GM18505 (cell line): ENCODE measurements at regions not wholly inside any gene's neighbourhood (a gene's known extent, or its start where the extent isn't known, plus 50 kb on each side); places are given as distances from the start of the nearest gene placed in this dataset.

Experiments
- ATAC-seq: cut with Tn5 transposase; IDR thresholded peaks from one replicate; pipeline ENCODE4 v1.9.1; 2021; ENCODE audit not compliant: unreplicated experiment
- POLR2A ChIP-seq: IDR thresholded peaks from 4 replicates; pipeline ENCODE4 v1.6.1; 2011; ENCODE audit warnings: borderline replicate concordance; ENCODE audit not compliant: insufficient read depth, insufficient read length; ENCODE audit errors: extremely low read depth

DNA sequence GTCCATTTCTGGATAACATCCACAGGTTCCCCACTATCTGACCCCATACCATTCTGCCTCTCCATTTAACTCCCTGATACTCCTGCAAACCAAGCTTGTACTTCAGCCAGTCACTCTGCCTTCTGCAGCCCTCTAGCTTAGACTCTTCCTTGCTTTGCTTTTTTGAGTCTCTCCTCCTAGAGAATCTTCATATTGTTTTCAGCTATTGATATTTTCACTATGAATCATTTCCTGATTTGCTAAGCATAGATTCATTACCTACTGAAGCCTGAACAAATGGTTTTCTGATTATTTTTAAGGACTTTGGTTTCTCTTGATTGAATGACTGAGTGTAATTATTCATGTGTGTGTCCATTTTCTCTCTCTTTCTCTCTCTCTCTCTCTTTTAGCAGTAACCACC lies 2102.3 kb upstream of the CELF4 start:
- no peak for ATAC-seq
- TF ChIP-seq POLR2A = no peak

DNA sequence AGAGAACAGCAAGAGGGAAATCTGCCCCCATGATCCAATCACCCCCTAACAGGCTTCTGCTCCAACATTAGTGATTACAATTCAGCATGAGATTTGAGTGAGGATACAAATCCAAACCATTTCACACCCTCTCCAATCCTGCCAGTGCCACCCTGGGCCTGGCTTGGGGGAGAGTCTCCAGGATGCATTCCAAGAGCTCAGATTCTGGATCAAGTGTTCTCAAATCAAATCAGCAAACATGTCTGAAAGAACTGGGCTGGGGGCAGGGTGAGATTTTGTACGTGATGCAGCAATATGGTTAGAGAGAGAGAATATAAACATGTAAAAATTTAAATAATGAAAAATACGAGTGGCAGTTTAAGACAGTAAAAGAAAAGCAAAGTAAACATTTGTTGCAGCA lies 2100.9 kb upstream of the CELF4 start:
- TF ChIP-seq POLR2A = no peak
- ATAC-seq = no peak

DNA sequence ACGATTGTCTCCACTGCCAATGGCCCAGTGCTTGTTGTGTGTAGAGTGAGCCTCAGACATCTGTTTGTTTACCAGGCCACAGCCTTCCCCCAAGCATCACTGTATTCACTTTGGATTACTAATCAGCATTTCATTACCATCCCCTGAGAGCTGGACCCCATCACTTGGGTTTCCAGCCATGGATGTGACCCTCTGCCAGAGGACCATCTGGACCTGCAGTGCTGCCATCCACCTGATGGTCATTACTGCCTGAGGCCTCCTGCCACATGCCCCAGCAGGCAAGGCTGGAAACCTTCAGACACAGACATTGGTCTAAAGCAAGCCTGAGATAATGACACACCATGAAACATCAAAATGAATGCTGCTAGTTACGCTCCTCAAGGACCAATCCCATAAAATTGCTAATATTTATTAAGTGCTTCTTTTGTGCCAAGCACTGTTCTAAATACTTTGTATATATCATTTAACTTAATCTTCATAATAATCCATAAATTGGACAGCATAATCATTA lies 2096.3 kb upstream of the CELF4 start:
- no peak for TF ChIP-seq POLR2A
- no peak for ATAC-seq

DNA sequence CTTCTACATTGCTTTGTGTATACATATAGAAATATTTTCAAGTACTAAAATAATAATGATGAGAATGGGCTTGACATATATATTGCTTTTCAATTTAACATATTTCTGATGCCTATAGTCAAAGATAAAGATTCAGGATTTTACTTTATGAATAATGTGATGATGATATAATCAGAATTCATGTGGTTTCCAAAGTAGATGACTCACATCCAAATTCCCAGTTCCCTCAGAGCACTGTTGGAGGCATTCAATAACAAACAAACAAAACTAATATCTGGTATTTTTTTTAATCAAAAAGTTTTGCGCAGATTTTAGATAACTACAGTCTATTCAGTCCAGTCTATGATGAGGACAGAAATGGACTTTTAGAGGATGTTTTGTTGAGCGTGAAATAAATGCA lies 2094.5 kb upstream of the CELF4 start:
- no peak for TF ChIP-seq POLR2A
- no peak for ATAC-seq

DNA sequence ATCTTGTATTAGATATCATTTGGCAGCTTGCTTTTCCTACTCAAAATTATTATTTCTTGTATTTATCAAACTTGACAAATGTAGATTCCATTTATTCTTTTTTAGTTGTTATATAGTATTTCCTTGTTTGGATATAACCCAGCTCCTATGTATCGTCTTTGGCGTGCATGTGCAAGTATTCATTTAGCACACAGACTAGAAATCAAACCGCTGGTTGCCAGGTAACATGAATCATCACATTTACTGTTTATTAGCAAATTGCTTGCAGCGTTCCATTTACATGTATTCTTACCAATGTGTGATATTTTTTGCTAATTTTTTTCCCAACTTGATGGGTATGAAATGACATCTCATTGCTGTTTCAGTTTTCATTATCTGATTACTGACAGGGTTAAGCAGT lies 2089.7 kb upstream of the CELF4 start:
- no peak for TF ChIP-seq POLR2A
- ATAC-seq = no peak

DNA sequence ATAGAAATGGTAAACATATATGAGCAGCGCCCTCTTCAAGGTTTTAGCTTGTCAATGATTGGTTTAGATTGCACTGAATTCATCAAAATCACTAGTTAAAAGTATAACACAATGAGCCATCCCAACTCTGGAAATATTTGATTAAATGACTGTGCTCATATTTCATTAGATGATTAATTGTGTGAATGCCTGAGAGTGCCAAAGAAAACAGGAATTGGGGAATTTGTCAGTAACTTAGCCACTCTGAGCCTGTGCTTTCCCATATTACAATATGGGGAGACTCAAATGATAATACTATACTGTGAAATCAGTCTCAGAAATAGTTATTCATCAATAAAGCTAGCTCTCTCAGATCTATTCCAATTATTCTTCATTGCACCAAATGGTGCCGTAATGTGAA lies 2087.6 kb upstream of the CELF4 start:
- TF ChIP-seq POLR2A = no peak
- ATAC-seq = no peak

DNA sequence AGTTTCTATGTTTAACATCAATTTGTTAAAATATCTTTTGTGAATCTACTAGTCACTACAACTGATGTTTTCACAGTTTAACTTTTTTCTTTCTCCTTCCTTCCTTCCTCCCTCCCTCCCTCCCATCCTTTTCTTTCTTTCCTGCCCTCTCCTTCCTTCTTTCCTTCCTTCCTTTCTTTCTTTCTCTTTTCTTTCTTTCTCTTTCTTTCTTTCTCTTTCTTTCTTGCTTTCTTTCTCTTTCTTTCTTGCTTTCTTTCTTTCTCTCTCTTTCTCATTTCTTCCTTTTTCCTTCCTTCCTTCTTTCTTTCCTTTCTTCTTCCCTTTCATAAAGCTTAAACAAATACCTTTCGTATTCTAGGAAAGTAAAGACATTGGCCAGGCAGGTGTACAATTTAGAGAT lies 2083.0 kb upstream of the CELF4 start:
- no peak for TF ChIP-seq POLR2A
- ATAC-seq = no peak

DNA sequence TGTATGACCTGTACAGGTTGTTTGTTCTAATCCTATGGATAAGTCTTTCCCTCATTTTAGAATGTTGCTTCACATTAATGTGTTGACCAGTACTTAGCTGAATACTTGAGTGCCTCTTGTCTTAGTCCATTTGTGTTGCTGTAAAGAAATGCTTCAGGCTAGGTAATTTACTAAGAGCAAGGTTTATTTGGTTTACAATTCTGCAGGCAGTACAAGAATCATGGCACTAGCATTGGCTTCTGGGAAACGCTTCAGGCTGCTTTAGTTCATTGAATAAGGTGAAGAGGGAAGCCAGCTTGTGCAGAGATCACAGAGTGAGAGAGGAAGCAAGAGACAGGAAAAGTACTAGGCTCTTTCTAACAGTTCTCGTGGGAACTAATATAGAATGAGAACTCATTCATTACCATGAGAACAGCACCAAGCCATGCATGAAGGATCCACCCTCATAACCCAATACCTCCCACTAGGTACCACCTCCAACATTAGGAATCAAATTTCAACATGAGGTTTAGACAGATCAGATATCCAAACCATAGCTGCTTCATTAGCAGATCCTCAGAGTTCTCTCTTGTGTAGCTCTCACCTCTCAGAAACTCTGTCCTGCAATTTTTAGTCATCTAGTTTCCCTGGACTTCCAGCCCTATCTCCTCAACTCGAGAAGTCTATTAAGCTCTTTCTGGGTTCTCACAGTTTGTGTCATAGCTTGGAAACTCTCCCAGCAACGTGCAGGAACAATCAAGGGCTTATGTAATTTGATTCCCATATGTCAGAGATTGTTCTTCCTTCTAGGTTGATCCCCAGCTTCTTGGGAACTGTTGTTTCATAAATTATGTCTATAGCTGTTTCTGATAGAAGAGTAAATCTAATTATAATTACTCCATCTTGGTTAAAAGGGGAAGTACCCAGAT lies 2082.3 kb upstream of the CELF4 start:
- no peak for TF ChIP-seq POLR2A
- ATAC-seq = no peak

DNA sequence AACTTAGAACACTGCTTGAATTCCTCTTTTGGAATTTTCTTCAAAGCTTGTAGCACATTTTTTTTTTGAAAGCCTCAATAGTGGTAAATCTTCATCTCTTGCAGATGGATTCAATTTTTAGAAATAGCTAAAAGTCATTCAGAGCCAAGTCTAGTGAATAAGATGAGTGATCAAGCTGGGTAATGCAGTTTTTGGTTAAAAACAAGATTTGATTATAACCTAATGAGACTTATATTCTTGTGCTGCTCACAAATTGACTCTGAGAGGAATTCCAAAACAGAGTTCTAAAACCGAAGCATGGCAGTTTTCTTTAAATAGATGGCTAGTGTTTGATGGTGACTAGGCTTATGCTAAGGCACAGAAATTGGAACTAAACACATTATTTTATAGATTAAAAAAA lies 2072.6 kb upstream of the CELF4 start:
- no peak for ATAC-seq
- no peak for TF ChIP-seq POLR2A

DNA sequence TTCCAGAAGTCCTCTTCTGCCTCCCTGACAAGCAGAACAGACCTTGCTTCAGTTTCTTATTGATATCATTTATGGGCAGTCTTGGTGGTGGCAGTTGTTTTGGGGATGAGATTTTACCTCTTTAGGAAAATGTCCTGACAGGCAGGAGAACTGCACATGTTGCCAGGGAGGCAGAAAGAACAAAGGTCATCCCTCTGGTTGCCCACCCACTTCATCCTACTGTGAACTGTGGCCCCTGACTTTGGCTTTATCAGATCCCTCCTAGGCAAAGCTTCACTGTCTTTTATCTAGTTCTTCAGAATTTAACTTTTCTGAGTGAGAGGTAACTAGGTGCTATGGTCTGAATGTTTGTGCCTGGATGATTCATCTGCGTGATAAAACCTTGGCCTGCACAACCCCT lies 2071.3 kb upstream of the CELF4 start:
- no peak for TF ChIP-seq POLR2A
- ATAC-seq = no peak

DNA sequence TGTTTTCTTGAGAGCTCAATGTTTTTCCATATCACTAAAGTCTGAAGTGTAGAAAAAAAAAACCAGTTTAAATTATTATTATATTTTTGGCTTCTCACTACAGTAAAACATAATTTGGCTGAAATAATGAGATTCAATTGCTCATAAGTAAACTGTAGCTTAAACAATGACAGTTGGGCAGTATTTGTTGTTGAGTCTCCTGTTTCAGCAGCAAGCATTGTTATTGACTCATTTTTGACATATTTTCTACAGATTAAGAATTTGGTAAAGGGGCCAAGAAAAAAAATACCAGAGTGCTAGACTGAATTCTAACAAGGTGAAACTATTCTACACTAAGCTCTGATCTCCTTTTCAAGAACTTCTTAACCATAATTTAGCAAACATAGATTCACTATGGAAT lies 2070.4 kb upstream of the CELF4 start:
- no peak for ATAC-seq
- TF ChIP-seq POLR2A = no peak

DNA sequence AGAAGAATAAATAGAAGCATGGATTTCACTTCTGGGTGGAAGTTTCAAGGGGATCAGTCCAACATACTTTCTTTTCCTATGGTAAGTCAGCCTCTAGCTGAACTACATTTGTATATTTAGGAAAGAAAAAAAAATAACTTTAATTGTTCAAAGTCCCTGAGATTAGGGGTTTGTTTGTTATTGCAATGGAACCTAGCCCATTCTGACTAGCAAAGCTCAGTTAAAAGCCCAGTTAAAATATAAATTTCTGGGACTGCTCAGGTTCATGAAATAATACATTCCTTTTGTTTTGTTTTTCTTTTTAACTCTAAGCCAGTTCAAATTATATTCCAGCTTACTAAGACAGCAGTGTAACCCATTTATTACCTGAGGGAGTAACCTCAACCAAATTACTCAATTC lies 2069.6 kb upstream of the CELF4 start:
- TF ChIP-seq POLR2A = no peak
- no peak for ATAC-seq

DNA sequence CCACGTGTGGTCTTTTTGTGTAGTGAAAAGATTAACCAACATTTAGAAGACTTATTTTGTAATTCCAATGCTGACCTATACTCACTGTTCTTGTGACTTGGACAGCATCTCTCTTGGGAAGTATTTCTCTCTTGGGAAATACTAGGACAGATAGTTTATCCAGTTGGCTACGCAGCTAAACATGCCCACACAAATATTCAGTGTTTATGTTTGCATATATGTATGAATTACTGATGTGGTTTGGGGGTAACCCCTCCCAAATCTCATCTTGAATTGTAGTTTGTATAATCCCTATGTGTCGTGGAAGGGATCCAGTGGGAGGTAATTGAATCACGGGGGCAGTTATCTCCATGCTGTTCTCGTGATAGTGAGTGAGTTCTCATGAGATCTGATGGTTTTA lies 2062.3 kb upstream of the CELF4 start:
- no peak for TF ChIP-seq POLR2A
- no peak for ATAC-seq

DNA sequence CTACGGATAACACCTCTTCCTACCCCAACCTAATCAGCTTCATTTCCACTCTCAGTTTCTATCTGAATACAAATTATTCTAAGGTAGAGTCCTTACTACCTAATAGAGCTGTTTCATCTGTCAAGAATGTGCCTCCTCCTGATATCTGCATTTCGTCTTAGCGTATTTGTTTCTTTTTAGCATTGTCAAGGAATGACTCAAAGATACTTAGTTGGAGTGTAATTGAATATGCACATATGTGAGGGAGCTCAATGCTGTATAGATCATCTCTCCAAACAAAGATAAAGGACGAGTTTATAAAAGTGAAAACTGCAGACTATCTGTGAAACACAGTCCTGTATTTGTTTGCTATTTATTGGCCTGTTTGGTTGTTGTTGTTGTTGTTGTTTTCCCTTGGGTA lies 2059.4 kb upstream of the CELF4 start:
- no peak for TF ChIP-seq POLR2A

More for the DNA sequence above, 2059.4 kb upstream of the CELF4 start:
- ATAC-seq = no peak
